22Rv1 (cell line): ENCODE measurements at regions not wholly inside any gene's neighbourhood (a gene's known extent, or its start where the extent isn't known, plus 50 kb on each side); places are given as distances from the start of the nearest gene placed in this dataset.
"Not testable (repeated sequence)": the region's sequence is repeated elsewhere in the genome, so short reads cannot be mapped to it uniquely, and the experiment has no call there.

Experiments
- H3K27ac ChIP-seq: fragments of 450-650 bp; 2 replicates; pipeline ENCODE4 v1.5.1; 2017
- ZFX ChIP-seq: fragments of 450-650 bp; IDR thresholded peaks from 2 replicates; pipeline ENCODE4 v1.6.1; 2017; ENCODE audit warnings: antibody characterized with exemption, borderline replicate concordance
- TF ChIP-seq, protein P1 (sequence below): fragments of 450-650 bp; IDR thresholded peaks from 2 replicates; pipeline ENCODE4 v1.5.1; 2017; ENCODE audit warnings: mild to moderate bottlenecking

- H3K27ac ChIP-seq, result no peak overlapping the region
Measured at GRCh38 chr14:86346818-86347384, 817.0 kb downstream of the FLRT2 start.

GRCh38 chr14:86334355-86334754 is 804.4 kb downstream of the FLRT2 start:
- H3K27ac ChIP-seq, result no peak overlapping the region
- TF ChIP-seq, protein P1, sequence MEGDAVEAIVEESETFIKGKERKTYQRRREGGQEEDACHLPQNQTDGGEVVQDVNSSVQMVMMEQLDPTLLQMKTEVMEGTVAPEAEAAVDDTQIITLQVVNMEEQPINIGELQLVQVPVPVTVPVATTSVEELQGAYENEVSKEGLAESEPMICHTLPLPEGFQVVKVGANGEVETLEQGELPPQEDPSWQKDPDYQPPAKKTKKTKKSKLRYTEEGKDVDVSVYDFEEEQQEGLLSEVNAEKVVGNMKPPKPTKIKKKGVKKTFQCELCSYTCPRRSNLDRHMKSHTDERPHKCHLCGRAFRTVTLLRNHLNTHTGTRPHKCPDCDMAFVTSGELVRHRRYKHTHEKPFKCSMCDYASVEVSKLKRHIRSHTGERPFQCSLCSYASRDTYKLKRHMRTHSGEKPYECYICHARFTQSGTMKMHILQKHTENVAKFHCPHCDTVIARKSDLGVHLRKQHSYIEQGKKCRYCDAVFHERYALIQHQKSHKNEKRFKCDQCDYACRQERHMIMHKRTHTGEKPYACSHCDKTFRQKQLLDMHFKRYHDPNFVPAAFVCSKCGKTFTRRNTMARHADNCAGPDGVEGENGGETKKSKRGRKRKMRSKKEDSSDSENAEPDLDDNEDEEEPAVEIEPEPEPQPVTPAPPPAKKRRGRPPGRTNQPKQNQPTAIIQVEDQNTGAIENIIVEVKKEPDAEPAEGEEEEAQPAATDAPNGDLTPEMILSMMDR, result no peak
- no peak for TF ChIP-seq ZFX

More at GRCh38 chr14:86346818-86347384, 817.0 kb downstream of the FLRT2 start:
- TF ChIP-seq, protein P1, result no peak

DNA sequence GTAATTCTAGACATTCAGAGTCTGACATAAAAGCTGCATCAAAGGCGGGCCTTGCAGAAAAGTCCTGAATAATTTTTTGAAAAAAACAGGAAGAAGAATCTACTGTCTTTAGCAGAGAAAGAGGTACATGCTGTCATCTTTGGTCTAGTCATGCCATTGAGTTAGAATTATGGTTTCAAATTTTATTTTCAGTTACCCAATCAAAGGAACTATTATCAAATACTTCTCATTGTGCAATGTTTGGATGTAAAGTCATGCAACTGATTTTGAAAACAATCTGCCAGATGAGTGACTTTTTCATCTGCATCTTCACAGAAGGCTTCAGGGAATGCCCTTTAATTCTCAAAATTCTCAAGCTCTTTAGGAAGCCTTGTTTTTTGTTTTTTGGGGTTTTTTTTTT is 803.5 kb downstream of the FLRT2 start:
- no peak overlapping the region for H3K27ac ChIP-seq
- TF ChIP-seq ZFX, result no peak
- TF ChIP-seq, protein P1, result no peak

DNA sequence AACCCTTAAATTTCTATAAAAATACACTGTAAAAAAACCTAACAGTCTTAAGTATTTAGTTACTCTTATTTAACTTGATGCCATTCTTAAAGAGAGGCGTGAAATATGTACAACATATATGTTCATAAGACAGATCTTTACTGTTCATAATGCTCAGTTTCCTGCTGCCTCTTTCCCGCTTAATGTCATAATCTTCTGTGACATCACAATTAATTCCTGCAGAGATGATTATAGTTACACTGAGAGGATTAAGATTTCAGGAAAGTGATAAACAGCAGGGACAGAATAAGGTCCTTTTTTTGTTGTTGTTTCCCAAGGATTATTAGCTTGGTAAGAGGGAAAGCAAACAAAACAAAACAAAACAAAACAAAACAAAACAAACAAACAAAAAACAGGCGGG is 801.4 kb downstream of the FLRT2 start:
- no peak overlapping the region for H3K27ac ChIP-seq
- TF ChIP-seq, protein P1, result no peak
- TF ChIP-seq ZFX, result no peak

- H3K27ac ChIP-seq, result no peak overlapping the region
- TF ChIP-seq, protein P1, result no peak
- no peak for TF ChIP-seq ZFX
Measured at GRCh38 chr14:86321151-86321550, 791.2 kb downstream of the FLRT2 start.

DNA sequence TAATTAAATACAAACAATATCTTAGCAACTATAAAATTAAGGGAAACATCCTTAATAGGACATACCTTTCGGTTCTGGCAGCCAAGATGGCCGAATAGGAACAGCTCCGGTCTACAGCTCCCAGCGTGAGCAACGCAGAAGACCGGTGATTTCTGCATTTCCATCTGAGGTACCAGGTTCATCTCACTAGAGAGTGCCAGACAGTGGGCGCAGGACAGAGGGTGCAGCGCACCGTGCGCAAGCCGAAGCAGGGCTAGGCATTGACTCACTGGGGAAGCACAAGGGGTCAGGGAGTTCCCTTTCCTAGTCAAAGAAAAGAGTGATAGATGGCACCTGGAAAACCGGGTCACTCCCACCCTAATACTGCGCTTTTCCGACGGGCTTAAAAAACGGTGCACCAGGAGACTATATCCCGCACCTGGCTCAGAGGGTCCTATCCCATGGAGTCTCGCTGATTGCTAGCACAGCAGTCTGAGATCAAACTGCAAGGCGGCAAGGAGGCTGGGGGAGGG is 782.3 kb downstream of the FLRT2 start:
- not testable (repeated sequence) for H3K27ac ChIP-seq

GRCh38 chr14:86311151-86311550 is 781.2 kb downstream of the FLRT2 start:
- TF ChIP-seq, protein P1, result no peak
- TF ChIP-seq ZFX, result no peak
- no peak overlapping the region for H3K27ac ChIP-seq

- no peak overlapping the region for H3K27ac ChIP-seq
- TF ChIP-seq, protein P1, result no peak
- TF ChIP-seq ZFX, result no peak
Measured at GRCh38 chr14:86310611-86311010, 780.7 kb downstream of the FLRT2 start.
